Nephron progenitor cell (in vitro differentiated cells): ENCODE measurements at regions not wholly inside any gene's neighbourhood (a gene's known extent, or its start where the extent isn't known, plus 50 kb on each side); places are given as distances from the start of the nearest gene placed in this dataset.
A peak's percentile ranks its signal among the peaks of the same experiment; 100 is the strongest.

Experiments
- DNase-seq: peaks from one replicate; pipeline ENCODE4 v3.0.0; 2021
- H3K27ac Mint-ChIP-seq: 2 replicates; pipeline ENCODE4 v1.8.0; 2021; ENCODE audit warnings: mild to moderate bottlenecking, moderate library complexity, mixed read lengths
- H3K27me3 Mint-ChIP-seq: 2 replicates; pipeline ENCODE4 v1.8.0; 2021; ENCODE audit warnings: mild to moderate bottlenecking, low read depth, mixed read lengths; ENCODE audit not compliant: poor library complexity
- H3K36me3 Mint-ChIP-seq: 2 replicates; pipeline ENCODE4 v1.8.0; 2021; ENCODE audit warnings: low read depth, mixed read lengths
- H3K4me1 Mint-ChIP-seq: 2 replicates; pipeline ENCODE4 v1.8.0; 2021; ENCODE audit warnings: mixed read lengths
- H3K4me3 Mint-ChIP-seq: 2 replicates; pipeline ENCODE4 v1.8.0; 2021; ENCODE audit warnings: mild to moderate bottlenecking, moderate library complexity, mixed read lengths
- H3K9me3 Mint-ChIP-seq: 2 replicates; pipeline ENCODE4 v1.8.0; 2021; ENCODE audit warnings: mild to moderate bottlenecking, moderate library complexity, mixed read lengths
- CTCF ChIP-seq: fragments of 200-600 bp; sonication (generic); IDR thresholded peaks from 2 replicates; pipeline ENCODE4 v1.5.0; 2021; ENCODE audit warnings: antibody characterized with exemption

GRCh38 chr16:26802965-26803364, 263.8 kb upstream of the C16orf82 start:
- H3K4me1 Mint-ChIP-seq, result peaks cover 27% of the 10 kb centered on the region
- H3K36me3 Mint-ChIP-seq, result no peaks in the 10 kb centered on the region
- TF ChIP-seq CTCF, result no peak

GRCh38 chr16:26806657-26807056, 260.1 kb upstream of the C16orf82 start:
- peaks cover 3% of the 10 kb centered on the region for H3K9me3 Mint-ChIP-seq
- no peak overlapping the region for H3K4me3 Mint-ChIP-seq
- no peaks in the 10 kb centered on the region for H3K36me3 Mint-ChIP-seq
- TF ChIP-seq CTCF, result no peak
- DNase-seq, result peak; percentile 24
- no peak overlapping the region for H3K27ac Mint-ChIP-seq
- H3K27me3 Mint-ChIP-seq, result peaks cover 27% of the 10 kb centered on the region
- peaks cover 32% of the 10 kb centered on the region for H3K4me1 Mint-ChIP-seq

More at GRCh38 chr16:26802965-26803364, 263.8 kb upstream of the C16orf82 start:
- Mint-ChIP-seq H3K27me3 (peaks cover 36% of the 10 kb centered on the region), H3K27ac (no peak overlapping the region), H3K9me3 (no peaks in the 10 kb centered on the region), H3K4me3 (no peak overlapping the region)
- no peak for DNase-seq

DNA sequence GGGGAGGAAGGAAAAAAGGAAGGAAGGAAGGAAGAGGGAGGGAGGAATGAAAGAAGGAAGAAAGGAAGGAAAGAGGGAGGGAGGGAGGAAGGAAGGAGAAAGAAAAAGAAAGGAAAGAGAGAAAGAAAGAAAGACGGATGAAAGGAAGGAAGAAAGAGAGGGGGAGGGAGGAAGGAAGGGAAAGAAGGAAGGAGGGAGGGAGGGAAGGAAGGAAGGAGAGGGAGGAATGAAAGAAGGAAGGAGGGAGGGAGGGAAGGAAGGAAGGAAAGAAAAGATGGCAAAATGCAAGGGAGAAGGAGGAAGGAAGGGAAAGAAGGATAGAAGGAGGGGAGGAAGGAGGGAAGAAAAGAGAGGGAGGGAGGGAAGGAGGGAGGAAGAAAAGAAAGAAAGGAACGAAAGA, 257.3 kb upstream of the C16orf82 start:
- DNase-seq, result no peak
- peaks cover 3% of the 10 kb centered on the region for H3K9me3 Mint-ChIP-seq
- no peak overlapping the region for H3K4me3 Mint-ChIP-seq
- peaks cover 13% of the 10 kb centered on the region for H3K27me3 Mint-ChIP-seq
- TF ChIP-seq CTCF, result no peak
- no peaks in the 10 kb centered on the region for H3K36me3 Mint-ChIP-seq
- H3K27ac Mint-ChIP-seq, result no peak overlapping the region
- peaks cover 32% of the 10 kb centered on the region for H3K4me1 Mint-ChIP-seq

- Mint-ChIP-seq H3K4me1 (peaks cover 14% of the 10 kb centered on the region), H3K4me3 (no peak overlapping the region), H3K27ac (peak overlapping the region; percentile 7), H3K27me3 (peaks cover 28% of the 10 kb centered on the region), H3K9me3 (no peaks in the 10 kb centered on the region), H3K36me3 (no peaks in the 10 kb centered on the region)
- no peak for DNase-seq
- TF ChIP-seq CTCF, result no peak
Observed at GRCh38 chr16:26816266-26816665, 250.5 kb upstream of the C16orf82 start.

- no peak for TF ChIP-seq CTCF
Observed at GRCh38 chr16:26816885-26817571, 249.7 kb upstream of the C16orf82 start.

GRCh38 chr16:26818393-26818792, 248.3 kb upstream of the C16orf82 start:
- no peaks in the 10 kb centered on the region for H3K9me3 Mint-ChIP-seq
- peaks cover 42% of the 10 kb centered on the region for H3K27me3 Mint-ChIP-seq

More at GRCh38 chr16:26816885-26817571, 249.7 kb upstream of the C16orf82 start:
- Mint-ChIP-seq H3K4me3 (no peak overlapping the region), H3K9me3 (no peaks in the 10 kb centered on the region), H3K27me3 (peaks cover 30% of the 10 kb centered on the region), H3K36me3 (no peaks in the 10 kb centered on the region), H3K27ac (no peak overlapping the region), H3K4me1 (peaks cover 14% of the 10 kb centered on the region)
- DNase-seq, result no peak

More at GRCh38 chr16:26818393-26818792, 248.3 kb upstream of the C16orf82 start:
- no peak for DNase-seq
- no peak for TF ChIP-seq CTCF
- Mint-ChIP-seq H3K36me3 (no peaks in the 10 kb centered on the region), H3K4me1 (peaks cover 14% of the 10 kb centered on the region), H3K27ac (no peak overlapping the region), H3K4me3 (no peak overlapping the region)
